GM12872 (cell line): ENCODE measurements at regions not wholly inside any gene's neighbourhood (a gene's known extent, or its start where the extent isn't known, plus 50 kb on each side); places are given as distances from the start of the nearest gene placed in this dataset.

ENCODE experiments used
- TF ChIP-seq, protein P1 (sequence below): IDR thresholded peaks from 3 replicates; pipeline ENCODE4 v1.5.1; 2011; ENCODE audit warnings: low read depth, mild to moderate bottlenecking, low read length, moderate library complexity; ENCODE audit not compliant: insufficient read depth

DNA sequence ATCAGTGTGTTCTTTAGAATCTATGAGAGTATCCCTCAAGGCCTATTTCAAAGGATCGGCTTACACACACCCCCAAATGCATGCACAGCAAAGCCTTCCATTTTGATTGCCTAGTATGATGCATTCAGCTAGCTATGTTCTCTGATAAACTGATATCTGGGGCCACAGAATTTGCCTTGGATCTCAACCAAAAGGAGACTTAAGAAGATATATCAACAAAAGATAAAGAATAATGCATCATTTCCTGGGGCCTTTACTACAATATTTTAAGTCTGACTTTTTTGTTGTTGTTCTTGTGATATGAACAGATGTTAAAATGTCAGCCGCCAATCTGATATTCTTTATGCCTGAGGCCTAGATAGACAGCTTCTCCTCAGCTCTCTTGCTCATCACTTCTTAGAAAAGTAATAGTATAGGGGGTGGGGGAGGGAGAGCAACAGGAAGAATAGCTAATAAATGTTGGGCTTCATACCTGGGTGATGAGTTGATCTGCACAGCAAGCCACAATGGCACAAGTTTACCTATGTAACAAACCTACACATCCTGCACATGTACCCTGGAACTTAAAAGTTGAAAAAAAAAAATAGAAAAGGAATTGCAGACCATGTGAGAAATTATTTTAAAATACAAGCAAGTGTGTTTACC, 792.9 kb upstream of the GHITM start:
- TF ChIP-seq, protein P1, sequence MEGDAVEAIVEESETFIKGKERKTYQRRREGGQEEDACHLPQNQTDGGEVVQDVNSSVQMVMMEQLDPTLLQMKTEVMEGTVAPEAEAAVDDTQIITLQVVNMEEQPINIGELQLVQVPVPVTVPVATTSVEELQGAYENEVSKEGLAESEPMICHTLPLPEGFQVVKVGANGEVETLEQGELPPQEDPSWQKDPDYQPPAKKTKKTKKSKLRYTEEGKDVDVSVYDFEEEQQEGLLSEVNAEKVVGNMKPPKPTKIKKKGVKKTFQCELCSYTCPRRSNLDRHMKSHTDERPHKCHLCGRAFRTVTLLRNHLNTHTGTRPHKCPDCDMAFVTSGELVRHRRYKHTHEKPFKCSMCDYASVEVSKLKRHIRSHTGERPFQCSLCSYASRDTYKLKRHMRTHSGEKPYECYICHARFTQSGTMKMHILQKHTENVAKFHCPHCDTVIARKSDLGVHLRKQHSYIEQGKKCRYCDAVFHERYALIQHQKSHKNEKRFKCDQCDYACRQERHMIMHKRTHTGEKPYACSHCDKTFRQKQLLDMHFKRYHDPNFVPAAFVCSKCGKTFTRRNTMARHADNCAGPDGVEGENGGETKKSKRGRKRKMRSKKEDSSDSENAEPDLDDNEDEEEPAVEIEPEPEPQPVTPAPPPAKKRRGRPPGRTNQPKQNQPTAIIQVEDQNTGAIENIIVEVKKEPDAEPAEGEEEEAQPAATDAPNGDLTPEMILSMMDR = no peak

DNA sequence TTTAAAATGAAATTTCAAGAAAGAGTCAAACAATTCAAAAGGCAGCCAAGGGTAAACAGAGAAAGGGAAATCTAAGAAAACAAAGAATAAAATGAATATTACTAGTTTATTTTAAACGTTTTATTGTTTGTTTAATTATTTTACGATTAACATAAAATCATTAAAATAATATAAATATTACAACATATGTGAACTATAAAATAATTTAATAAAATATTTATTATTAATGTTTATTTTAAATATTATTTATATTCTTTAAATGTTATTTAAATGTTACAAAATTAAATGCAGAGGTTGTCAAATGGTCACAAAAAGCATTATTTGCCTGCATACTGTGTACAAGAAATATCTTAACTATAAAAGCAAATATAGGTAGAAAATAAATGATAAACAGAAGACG, 786.7 kb upstream of the GHITM start:
- TF ChIP-seq, protein P1 = no peak

DNA sequence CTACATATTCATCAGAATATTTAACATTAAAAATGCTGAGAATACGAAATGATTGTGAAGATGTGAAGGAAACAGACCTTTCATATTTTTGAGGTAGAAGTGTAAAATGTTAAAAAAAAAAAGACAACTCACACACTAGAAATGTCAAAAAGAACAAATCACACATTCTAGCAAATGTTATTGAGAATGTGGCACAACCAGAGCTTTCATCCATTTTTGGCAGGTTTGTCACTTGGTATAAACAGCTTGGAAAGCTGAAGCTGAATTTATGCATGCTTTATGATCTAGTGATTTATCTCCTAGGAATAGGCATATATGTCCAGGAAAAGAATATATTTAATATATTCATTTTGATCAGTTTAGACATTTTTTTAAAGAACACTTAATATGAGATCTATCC, 784.9 kb upstream of the GHITM start:
- TF ChIP-seq, protein P1 = no peak

DNA sequence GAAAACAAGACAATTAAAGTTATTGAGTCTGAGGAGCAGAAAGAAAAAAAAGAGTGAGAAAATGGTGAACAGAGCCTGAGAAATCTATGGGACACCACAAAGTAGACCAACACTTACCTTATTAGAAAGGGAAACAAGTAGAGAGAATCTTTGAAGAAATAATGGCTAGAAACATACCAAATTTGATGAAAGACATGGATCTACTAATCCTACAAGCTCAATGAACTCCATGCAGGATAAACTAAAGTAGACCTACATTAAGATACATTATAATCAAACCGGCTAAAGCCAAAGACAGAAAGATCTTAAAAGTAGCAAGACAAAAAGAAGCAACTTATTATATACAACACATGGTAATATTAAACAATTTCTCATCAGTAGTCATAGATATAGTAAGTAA, 782.3 kb upstream of the GHITM start:
- TF ChIP-seq, protein P1 = no peak

DNA sequence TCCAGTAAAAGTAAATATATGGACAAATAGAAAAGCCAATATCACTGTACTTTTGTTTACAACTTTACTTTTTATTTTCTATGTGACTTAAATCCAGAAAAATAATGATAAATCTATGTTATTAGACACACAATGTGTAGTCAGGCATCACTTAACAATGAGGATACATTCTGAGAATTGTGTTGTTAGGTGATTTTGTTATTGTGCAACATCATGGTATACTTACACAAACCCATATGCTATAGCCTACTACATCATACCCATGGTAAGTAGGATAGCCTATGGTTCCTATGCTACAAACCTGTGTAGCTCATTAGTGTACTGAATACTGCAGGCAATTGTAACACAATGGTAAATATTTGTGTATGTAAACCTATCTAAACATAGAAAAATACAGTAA, 781.7 kb upstream of the GHITM start:
- TF ChIP-seq, protein P1 = no peak

DNA sequence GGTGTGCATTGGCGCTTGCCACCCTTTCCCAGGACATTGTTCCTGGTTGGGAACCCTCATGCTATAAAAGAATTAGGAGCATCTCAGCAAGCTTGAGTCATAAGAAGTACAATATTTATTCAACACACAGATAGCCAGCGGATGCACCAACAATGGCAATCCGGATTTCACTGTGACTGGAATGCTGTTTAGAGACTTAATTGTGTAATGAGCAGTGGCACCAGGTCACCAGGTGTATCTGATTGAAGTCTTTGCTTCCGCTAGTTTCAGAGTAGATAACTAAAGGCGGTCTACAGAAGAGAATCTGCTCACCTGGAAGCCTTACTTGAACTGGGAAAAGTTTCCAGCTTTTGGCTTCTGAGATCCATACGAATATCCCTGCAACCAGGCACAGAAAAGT, 772.3 kb upstream of the GHITM start:
- TF ChIP-seq, protein P1 = no peak

DNA sequence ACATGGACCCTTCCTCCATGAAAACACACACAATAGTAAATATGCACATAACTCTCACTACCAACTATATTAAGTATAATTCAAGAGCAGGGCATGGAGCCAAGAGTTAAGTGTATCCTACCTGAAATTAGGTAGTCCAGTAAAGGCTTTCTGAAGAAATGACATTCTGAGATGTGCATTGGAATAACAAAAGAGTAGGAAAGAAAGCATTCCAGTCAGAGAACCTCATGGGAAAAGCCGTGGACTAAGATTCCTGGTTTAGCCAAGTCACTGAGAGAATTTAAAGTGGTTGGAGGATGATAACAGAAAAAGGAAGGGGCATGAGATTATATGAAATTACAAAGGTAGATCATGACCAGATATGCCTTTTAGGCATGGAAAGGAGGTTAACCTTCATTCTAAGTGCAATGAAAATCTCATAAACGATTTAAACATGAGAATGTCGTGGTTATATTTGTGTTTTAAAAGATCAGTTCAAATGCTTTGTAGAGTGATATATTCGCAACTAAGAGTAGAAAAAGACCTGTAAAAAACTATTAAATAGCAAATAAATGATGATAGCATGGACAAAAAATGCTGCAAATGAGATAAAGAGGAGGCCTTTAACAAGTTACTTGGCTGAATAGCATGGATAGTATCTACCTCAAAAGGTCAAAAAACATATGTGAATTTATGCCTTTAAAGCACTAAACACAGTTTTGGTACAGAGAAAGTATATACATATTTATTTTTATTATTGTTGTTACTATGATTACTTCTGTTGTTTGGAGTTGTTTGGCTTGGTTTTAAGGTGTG, 767.4 kb upstream of the GHITM start:
- TF ChIP-seq, protein P1 = no peak
